H1 (cell line): ENCODE measurements at regions not wholly inside any gene's neighbourhood (a gene's known extent, or its start where the extent isn't known, plus 50 kb on each side); places are given as distances from the start of the nearest gene placed in this dataset.

ENCODE experiments used
- ATF3 ChIP-seq: IDR thresholded peaks from 2 replicates; pipeline ENCODE4 v1.6.1; 2011; ENCODE audit warnings: low read depth, mild to moderate bottlenecking, low read length; ENCODE audit not compliant: insufficient read depth
- GTF2F1 ChIP-seq: IDR thresholded peaks from 2 replicates; pipeline ENCODE4 v1.6.1; 2012; ENCODE audit warnings: low read depth, low read length, improper control_type of control experiment, borderline replicate concordance
- HDAC2 ChIP-seq, 2 experiments: fragments of 300-600 bp in 1 of 2; sonication (generic) in 1 of 2; IDR thresholded peaks; 2 replicates each; pipeline ENCODE4 v1.6.1; 2011 to 2012; ENCODE audit warnings: low read depth in 2 of 2, low read length in 2 of 2, mild to moderate bottlenecking in 2 of 2, moderate library complexity in 2 of 2, borderline replicate concordance in 1 of 2, inconsistent platforms in 1 of 2
- RNF2 ChIP-seq: fragments of 200-900, 300-1000 bp; sonication (generic); IDR thresholded peaks from 2 replicates; pipeline ENCODE4 v1.7.1; 2016; ENCODE audit warnings: borderline replicate concordance, low read depth, mild to moderate bottlenecking, antibody characterized with exemption, low read length; ENCODE audit not compliant: poor library complexity, severe bottlenecking; ENCODE audit errors: missing control alignments
- ZNF274 ChIP-seq: IDR thresholded peaks from 2 replicates; pipeline ENCODE4 v1.7.0; 2012; ENCODE audit warnings: low read length, borderline replicate concordance; ENCODE audit errors: extremely low read depth

- TF ChIP-seq HDAC2 (IDR thresholded peaks at IDR 0.05; ENCODE audit: borderline replicate concordance in 1 of 2, low read depth in 2 of 2, low read length in 2 of 2) (no peak), ZNF274 (no peak), GTF2F1 (no peak), RNF2 (no peak), ATF3 (no peak)
Measured at GRCh38 chr6:165894171-165894825, 231.3 kb upstream of the PDE10A start (continued).
